Neural cell (in vitro differentiated cells): ENCODE measurements at regions not wholly inside any gene's neighbourhood (a gene's known extent, or its start where the extent isn't known, plus 50 kb on each side); places are given as distances from the start of the nearest gene placed in this dataset.

ENCODE experiments used
- H2AFZ ChIP-seq: fragments of 200-600, 300-800 bp; sonication (generic), shearing (Covaris generic); 2 replicates; pipeline ENCODE4 v1.6.0; 2014; ENCODE audit warnings: low read depth, mild to moderate bottlenecking, antibody characterized with exemption, low read length, moderate library complexity
- H3F3A ChIP-seq: fragments of 200-600 bp; shearing (Covaris generic); 2 replicates; pipeline ENCODE4 v1.6.1; 2016; ENCODE audit warnings: mild to moderate bottlenecking, moderate library complexity, mixed read lengths, antibody characterized with exemption, low read length; ENCODE audit not compliant: insufficient read depth, poor library complexity, severe bottlenecking
- H3K27ac ChIP-seq: fragments of 200-600, 300-800 bp; sonication (generic), shearing (Covaris generic); 2 replicates; pipeline ENCODE4 v1.5.1; 2014; ENCODE audit warnings: mild to moderate bottlenecking, low read length, moderate library complexity
- H3K27me3 ChIP-seq: fragments of 300-800, 200-600 bp; sonication (generic), shearing (Covaris generic); 2 replicates; pipeline ENCODE4 v1.6.0; 2014; ENCODE audit warnings: mild to moderate bottlenecking, low read depth, low read length, moderate library complexity; ENCODE audit not compliant: insufficient read depth
- H3K36me3 ChIP-seq: fragments of 300-800, 200-600 bp; sonication (generic), shearing (Covaris generic); 2 replicates; pipeline ENCODE4 v1.5.1; 2014; ENCODE audit warnings: mild to moderate bottlenecking, antibody characterized with exemption, low read length, moderate library complexity; ENCODE audit not compliant: insufficient read depth
- H3K4me2 ChIP-seq: fragments of 300-800, 200-600 bp; sonication (generic), shearing (Covaris generic); 2 replicates; pipeline ENCODE4 v1.6.0; 2014; ENCODE audit warnings: mild to moderate bottlenecking, low read length
- H3K4me3 ChIP-seq: fragments of 300-800, 200-600 bp; sonication (generic), shearing (Covaris generic); 2 replicates; pipeline ENCODE4 v1.5.1; 2014; ENCODE audit warnings: mild to moderate bottlenecking, low read length, moderate library complexity
- H3K79me2 ChIP-seq: fragments of 200-600 bp; shearing (Covaris generic); replicated peaks from 2 replicates; pipeline ENCODE4 v1.6.0; 2014; ENCODE audit warnings: mild to moderate bottlenecking, low read length, moderate library complexity; ENCODE audit not compliant: insufficient read depth
- H3K9ac ChIP-seq: fragments of 300-800, 200-600 bp; sonication (generic), shearing (Covaris generic); 2 replicates; pipeline ENCODE4 v1.6.1; 2016; ENCODE audit warnings: mild to moderate bottlenecking, low read length, mixed read lengths
- H3K9me2 ChIP-seq: fragments of 200-600 bp; shearing (Covaris generic); 2 replicates; pipeline ENCODE4 v1.6.1; 2016; ENCODE audit warnings: mild to moderate bottlenecking, low read length, mixed read lengths; ENCODE audit not compliant: insufficient read depth
- H3K9me3 ChIP-seq: fragments of 200-600, 300-800 bp; sonication (generic), shearing (Covaris generic); 2 replicates; pipeline ENCODE4 v1.6.1; 2016; ENCODE audit warnings: mild to moderate bottlenecking, mixed run types, low read length, moderate library complexity, mixed read lengths
- H4K20me1 ChIP-seq: fragments of 200-600 bp; shearing (Covaris generic); 2 replicates; pipeline ENCODE4 v1.6.1; 2016; ENCODE audit warnings: mild to moderate bottlenecking, mixed run types; ENCODE audit not compliant: insufficient read depth
- CTCF ChIP-seq: fragments of 450-650 bp; IDR thresholded peaks from 2 replicates; pipeline ENCODE4 v1.5.1; 2014; ENCODE audit warnings: antibody characterized with exemption, mild to moderate bottlenecking, moderate library complexity; ENCODE audit not compliant: poor library complexity, severe bottlenecking
- EZH2 ChIP-seq: fragments of 200-600, 300-800 bp; shearing (Covaris generic), sonication (generic); IDR thresholded peaks from 2 replicates; pipeline ENCODE4 v1.6.1; 2014; ENCODE audit warnings: antibody characterized with exemption, low read length, borderline replicate concordance, mild to moderate bottlenecking; ENCODE audit not compliant: insufficient read depth, poor library complexity, severe bottlenecking
- MXI1 ChIP-seq: fragments of 450-650 bp; conservative IDR thresholded peaks from 2 replicates; pipeline ENCODE4 v1.6.1; 2014; ENCODE audit warnings: antibody characterized with exemption, mild to moderate bottlenecking; ENCODE audit not compliant: poor library complexity, severe bottlenecking
- RAD21 ChIP-seq: fragments of 450-650 bp; conservative IDR thresholded peaks from 2 replicates; pipeline ENCODE4 v1.6.1; 2014; ENCODE audit warnings: antibody characterized with exemption, mild to moderate bottlenecking, moderate library complexity
- REST ChIP-seq: IDR thresholded peaks from 2 replicates; pipeline ENCODE4 v1.6.1; 2012; ENCODE audit warnings: borderline replicate concordance
- SMC3 ChIP-seq: fragments of 450-650 bp; conservative IDR thresholded peaks from 2 replicates; pipeline ENCODE4 v1.6.1; 2014; ENCODE audit warnings: antibody characterized with exemption, mild to moderate bottlenecking, moderate library complexity; ENCODE audit not compliant: poor library complexity
- TAF1 ChIP-seq: IDR thresholded peaks from 2 replicates; pipeline ENCODE4 v1.6.1; 2012; ENCODE audit warnings: low read depth

GRCh38 chrX:45322820-45323219 is 122.1 kb upstream of the DIPK2B start:
- no peaks in the 10 kb centered on the region for H3K27me3 ChIP-seq
- no peak for TF ChIP-seq EZH2
- no peak for TF ChIP-seq CTCF
- no peak for TF ChIP-seq TAF1
- TF ChIP-seq MXI1: no peak
- TF ChIP-seq RAD21: no peak
- TF ChIP-seq REST: no peak
- no peak for TF ChIP-seq SMC3
- no peaks in the 10 kb centered on the region for H3K9me3 ChIP-seq
- no peak overlapping the region for H3K9ac ChIP-seq
- H3K4me3 ChIP-seq: no peak overlapping the region
- no peaks in the 10 kb centered on the region for H3F3A ChIP-seq
- no peaks in the 10 kb centered on the region for H3K79me2 ChIP-seq
- H3K27ac ChIP-seq: no peak overlapping the region
- no peaks in the 10 kb centered on the region for H3K9me2 ChIP-seq
- H3K36me3 ChIP-seq: no peaks in the 10 kb centered on the region
- no peaks in the 10 kb centered on the region for H4K20me1 ChIP-seq
- H2AFZ ChIP-seq: no peak overlapping the region
- no peak overlapping the region for H3K4me2 ChIP-seq

- Histone ChIP-seq H4K20me1 (no peaks in the 10 kb centered on the region), H3K9ac (no peak overlapping the region), H3K27ac (no peak overlapping the region), H3K36me3 (no peaks in the 10 kb centered on the region), H3K79me2 (no peaks in the 10 kb centered on the region), H3K9me2 (no peaks in the 10 kb centered on the region), H3K27me3 (no peaks in the 10 kb centered on the region), H3K9me3 (no peaks in the 10 kb centered on the region), H3F3A (no peaks in the 10 kb centered on the region), H3K4me3 (no peak overlapping the region), H3K4me2 (no peak overlapping the region), H2AFZ (no peak overlapping the region)
- TF ChIP-seq TAF1 (no peak), RAD21 (peak; percentile 55), CTCF (peak; percentile 48), SMC3 (peak; percentile 45), EZH2 (no peak)
Measured at GRCh38 chrX:45322382-45322781, 121.7 kb upstream of the DIPK2B start.
